AG09319 (cell line): ENCODE measurements at regions not wholly inside any gene's neighbourhood (a gene's known extent, or its start where the extent isn't known, plus 50 kb on each side); places are given as distances from the start of the nearest gene placed in this dataset.

Experiments
- DNase-seq: peaks from one replicate; pipeline ENCODE4 v3.0.0-alpha.2; 2010; ENCODE audit warnings: low read depth; ENCODE audit errors: extremely low read depth
- TF ChIP-seq, protein P1 (sequence below): IDR thresholded peaks from 2 replicates; pipeline ENCODE4 v1.5.1; 2011; ENCODE audit warnings: low read depth, mild to moderate bottlenecking, inconsistent platforms, low read length, moderate library complexity

DNA sequence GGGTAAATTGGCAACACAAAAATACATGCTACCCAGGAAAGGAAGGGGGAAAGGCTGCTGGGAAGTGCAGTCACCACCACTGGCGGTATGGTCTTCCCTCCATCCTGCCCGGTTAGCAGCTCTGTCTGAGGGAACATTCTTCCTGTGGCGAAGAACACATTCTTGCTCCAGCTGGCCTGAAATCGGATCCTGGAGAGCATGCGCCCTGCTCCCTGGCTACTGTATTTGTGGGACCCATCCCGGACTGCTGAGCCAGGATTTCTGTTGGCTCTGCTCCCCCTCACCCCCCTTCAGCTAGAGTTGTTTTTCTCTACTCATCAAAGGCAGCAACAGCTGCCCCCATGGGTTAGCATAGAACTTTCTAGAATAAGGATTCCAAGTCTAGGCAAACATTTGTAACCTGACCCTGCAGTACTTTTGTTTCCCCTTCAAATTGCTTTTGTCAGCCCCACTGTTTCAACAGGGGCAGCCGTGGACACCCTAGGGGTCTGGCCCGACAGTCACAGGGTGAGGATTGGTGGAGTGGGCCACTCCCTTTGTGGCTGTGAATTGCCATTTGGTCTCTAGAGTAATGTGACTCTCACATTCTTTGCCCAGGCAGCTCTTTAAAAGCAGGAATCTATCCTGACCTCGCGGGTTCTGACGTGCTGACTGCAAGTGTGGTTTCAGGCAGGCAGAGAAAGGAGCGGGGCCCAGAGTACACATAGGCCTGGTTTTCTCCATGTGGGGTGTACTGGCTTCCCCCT is 157.7 kb downstream of the TOMM20 start:
- TF ChIP-seq, protein P1, sequence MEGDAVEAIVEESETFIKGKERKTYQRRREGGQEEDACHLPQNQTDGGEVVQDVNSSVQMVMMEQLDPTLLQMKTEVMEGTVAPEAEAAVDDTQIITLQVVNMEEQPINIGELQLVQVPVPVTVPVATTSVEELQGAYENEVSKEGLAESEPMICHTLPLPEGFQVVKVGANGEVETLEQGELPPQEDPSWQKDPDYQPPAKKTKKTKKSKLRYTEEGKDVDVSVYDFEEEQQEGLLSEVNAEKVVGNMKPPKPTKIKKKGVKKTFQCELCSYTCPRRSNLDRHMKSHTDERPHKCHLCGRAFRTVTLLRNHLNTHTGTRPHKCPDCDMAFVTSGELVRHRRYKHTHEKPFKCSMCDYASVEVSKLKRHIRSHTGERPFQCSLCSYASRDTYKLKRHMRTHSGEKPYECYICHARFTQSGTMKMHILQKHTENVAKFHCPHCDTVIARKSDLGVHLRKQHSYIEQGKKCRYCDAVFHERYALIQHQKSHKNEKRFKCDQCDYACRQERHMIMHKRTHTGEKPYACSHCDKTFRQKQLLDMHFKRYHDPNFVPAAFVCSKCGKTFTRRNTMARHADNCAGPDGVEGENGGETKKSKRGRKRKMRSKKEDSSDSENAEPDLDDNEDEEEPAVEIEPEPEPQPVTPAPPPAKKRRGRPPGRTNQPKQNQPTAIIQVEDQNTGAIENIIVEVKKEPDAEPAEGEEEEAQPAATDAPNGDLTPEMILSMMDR, result no peak
- peak; percentile 89 for DNase-seq

DNA sequence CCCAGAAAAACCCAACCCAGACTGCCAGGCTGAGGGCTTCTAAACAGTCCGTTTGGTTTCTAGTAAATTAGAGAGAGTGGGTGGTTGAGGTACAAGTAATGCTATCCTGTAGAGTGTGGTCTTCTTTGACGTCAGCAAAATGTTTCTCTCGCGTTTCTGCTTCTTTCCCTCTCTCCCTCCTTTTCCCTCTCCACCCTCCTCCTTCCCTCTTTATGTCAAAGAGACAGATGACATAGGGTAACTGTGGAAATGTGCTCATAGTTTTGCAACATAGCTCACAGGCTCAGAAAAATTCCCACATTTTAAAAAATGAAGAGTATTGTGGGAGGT is 158.3 kb downstream of the TOMM20 start:
- TF ChIP-seq, protein P1, result no peak
- DNase-seq, result no peak

DNA sequence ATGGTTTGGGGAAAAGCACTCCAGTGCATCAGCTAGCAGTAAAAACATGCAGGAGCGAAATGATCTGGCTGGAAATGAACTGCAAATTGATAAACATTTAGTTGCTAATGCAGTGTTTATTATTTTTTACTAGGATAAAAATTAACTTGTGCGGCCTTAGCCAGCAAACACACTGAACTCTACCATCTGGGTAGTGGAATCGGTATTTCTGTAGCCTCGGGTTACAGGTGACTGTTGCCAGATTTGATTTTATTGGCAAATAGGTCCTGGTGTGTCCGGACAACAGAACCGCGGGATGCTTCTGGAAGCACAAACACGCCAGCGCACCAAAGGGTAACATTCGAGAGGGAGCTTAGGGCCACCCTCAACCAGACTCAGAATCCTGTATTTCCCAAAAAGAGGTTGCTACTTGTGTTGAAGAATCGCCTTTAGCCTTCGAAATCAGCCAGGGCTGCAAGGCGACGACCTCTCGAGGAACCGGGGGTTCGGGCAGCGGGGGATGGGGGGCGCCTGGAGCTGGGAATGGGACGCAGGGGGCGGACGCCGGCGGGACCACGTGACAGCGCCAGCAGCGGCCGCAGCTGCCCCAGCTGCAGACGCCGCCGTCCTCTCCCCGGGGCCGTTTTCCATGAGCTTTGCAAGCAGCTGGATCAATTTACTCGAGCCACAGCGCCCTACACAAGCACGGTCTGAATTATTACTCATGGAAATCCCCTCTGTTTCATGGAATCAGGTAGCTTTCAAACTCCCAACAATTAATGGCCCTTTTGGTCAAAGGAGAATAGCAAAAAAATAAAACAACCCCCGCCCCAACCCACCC is 158.8 kb downstream of the TOMM20 start:
- peak; percentile 73 for DNase-seq

DNA sequence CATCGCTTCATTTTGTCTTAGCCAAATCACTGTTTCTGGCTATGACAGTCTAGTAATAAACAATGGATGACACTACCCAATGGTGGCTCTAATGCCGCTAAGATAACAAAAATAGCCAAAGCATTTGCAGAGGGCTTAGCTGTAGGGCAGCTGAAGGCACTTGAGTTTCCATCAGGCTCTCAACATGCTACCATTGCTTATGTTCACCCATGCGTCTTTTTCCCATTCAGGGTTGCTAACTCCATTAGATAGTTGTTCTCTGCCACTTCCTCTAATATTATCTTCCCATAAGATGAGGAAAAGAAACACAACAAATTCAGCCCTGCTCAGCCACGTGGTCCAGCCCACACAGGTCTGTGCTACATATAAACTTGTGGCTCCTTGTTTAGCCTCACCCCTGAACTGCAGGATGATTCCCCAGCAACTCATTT is 159.6 kb downstream of the TOMM20 start:
- TF ChIP-seq, protein P1, result no peak
- no peak for DNase-seq

More for the DNA sequence above, 158.8 kb downstream of the TOMM20 start:
- TF ChIP-seq, protein P1, result no peak

DNA sequence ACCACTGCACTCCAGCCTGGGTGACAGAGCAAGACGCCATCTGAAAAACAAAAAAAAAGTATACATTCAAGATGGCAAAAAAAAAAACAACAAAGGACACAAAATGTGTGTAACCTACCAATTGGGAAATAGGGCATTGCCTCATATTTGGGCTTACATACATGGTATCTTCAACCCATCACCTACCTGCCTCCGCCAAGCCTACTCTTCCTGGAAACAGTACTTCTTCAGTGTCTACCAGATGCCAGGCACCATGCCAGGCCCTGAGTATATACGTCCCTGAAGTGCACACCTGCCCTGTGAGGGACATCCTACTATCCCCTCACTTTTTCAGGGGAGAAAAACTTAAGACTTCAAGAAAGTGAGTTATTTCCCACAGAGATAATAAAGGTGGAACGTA is 160.2 kb downstream of the TOMM20 start:
- DNase-seq, result no peak
- TF ChIP-seq, protein P1, result no peak

DNA sequence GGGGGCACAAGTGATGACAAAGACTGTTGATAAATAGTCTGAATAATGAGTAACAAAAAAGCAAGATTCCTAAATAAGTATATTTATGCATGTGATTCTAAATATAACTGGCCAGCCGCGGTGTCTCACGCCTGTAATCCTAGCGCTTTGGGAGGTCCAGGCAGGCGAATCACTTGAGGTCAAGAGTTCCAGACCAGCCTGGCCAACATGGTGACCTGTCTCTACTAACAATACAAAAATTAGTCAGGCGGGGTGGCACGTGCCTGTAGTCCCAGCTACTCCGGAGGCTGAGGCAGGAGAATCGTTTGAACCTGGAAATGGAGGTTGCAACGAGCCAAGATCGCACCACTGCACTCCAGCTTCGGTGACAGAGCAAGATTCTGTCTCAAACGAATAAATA is 161.5 kb downstream of the TOMM20 start:
- TF ChIP-seq, protein P1, result no peak

DNA sequence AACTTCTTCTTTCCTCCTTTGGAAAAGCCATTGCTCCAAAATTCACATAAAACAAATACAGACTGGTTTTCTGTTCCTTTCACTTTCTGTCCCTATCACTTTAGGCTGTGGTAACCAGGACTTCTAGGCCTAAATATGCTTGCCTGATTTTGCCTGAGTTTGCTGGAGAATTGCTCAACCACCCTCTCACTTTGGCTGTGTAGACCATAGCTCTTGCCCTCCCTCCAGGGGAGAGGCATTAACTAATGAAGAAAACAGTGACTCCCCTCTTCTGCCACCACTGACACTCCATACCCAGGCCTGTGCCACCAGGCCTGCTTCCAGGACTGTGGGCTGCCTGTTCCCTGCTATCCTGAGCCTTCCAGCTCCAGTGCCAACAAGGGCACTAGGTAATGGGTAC is 163.5 kb downstream of the TOMM20 start:
- TF ChIP-seq, protein P1, result no peak
- DNase-seq, result no peak

More for the DNA sequence above, 161.5 kb downstream of the TOMM20 start:
- DNase-seq, result no peak
